Fibroblast of villous mesenchyme (primary cell): ENCODE measurements at regions not wholly inside any gene's neighbourhood (a gene's known extent, or its start where the extent isn't known, plus 50 kb on each side); places are given as distances from the start of the nearest gene placed in this dataset.

Experiments
- DNase-seq: peaks from one replicate; pipeline ENCODE4 v3.0.0-alpha.2; 2010; ENCODE audit warnings: low read depth
- H3K4me3 ChIP-seq: 2 replicates; pipeline ENCODE4 v1.5.1; 2011; ENCODE audit warnings: low read depth, mild to moderate bottlenecking, low read length
- TF ChIP-seq, protein P1 (sequence below): IDR thresholded peaks from 2 replicates; pipeline ENCODE4 v1.5.1; 2012; ENCODE audit warnings: low read depth, mild to moderate bottlenecking, low read length; ENCODE audit not compliant: insufficient read depth

DNA sequence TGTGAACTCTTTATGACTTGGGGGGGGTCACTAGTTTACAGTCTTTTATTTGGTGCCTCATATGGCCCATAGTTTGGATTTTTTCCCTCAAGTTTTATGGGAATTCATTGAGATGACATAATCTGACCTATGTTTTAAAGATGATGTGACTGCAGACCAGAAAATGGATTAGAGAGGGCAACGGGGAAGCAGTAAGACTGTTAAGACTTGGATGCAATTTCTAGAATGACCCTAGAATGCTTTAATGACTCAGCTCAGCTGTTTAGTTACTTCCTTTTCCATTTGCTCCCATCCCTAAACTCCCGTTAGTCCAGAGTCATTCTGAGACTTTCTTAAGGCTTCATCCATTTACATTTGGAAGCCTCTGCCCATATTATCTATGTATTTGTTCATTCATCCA is 59.9 kb upstream of the PDGFRA start:
- TF ChIP-seq, protein P1, sequence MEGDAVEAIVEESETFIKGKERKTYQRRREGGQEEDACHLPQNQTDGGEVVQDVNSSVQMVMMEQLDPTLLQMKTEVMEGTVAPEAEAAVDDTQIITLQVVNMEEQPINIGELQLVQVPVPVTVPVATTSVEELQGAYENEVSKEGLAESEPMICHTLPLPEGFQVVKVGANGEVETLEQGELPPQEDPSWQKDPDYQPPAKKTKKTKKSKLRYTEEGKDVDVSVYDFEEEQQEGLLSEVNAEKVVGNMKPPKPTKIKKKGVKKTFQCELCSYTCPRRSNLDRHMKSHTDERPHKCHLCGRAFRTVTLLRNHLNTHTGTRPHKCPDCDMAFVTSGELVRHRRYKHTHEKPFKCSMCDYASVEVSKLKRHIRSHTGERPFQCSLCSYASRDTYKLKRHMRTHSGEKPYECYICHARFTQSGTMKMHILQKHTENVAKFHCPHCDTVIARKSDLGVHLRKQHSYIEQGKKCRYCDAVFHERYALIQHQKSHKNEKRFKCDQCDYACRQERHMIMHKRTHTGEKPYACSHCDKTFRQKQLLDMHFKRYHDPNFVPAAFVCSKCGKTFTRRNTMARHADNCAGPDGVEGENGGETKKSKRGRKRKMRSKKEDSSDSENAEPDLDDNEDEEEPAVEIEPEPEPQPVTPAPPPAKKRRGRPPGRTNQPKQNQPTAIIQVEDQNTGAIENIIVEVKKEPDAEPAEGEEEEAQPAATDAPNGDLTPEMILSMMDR, result no peak
- H3K4me3 ChIP-seq, result no peak overlapping the region
- peak; percentile 40 for DNase-seq

- TF ChIP-seq, protein P1, result no peak
- H3K4me3 ChIP-seq, result no peak overlapping the region
- DNase-seq, result no peak
These were observed 56.9 kb upstream of the PDGFRA start for GRCh38 chr4:54172156-54172555.

GRCh38 chr4:54173281-54173912 is 55.7 kb upstream of the PDGFRA start:
- no peak for DNase-seq
- TF ChIP-seq, protein P1, result no peak
- no peak overlapping the region for H3K4me3 ChIP-seq

GRCh38 chr4:54176202-54176601 is 52.9 kb upstream of the PDGFRA start:
- no peak overlapping the region for H3K4me3 ChIP-seq
- TF ChIP-seq, protein P1, result no peak
- no peak for DNase-seq
